ENCODE measurements at regions not wholly inside any gene's neighbourhood (a gene's known extent, or its start where the extent isn't known, plus 50 kb on each side); places are given as distances from the start of the nearest gene placed in this dataset.
"Not testable (repeated sequence)": the region's sequence is repeated elsewhere in the genome, so short reads cannot be mapped to it uniquely, and the experiment has no call there.

DNA sequence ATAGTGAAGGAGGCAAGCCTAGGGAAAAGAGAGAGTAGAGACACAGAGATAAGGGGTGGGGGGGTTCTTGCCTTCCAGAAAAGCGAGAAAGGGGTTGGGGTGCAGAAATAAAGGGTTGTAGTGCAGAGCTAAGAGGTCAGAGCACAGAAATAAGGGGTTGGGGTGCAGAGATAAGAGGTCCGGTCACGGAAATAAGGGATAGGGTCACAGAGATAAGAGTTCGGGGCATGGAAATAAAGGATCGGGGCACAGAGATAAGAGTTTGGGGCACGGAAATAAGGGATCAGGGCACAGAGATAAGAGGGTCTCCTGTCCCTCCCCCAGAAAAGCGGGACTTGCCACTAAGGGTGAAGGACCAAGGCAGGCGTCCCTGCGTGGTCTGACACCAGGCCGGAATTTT lies 222.0 kb downstream of the OTOP1 start:
- not testable (repeated sequence) for TF ChIP-seq FOXK2 (IDR thresholded peaks at IDR 0.05); LEF1 (IDR thresholded peaks at IDR 0.05; ENCODE audit: borderline replicate concordance); ELF4 (IDR thresholded peaks at IDR 0.05); ZNF384 (IDR thresholded peaks at IDR 0.05); SUZ12 (IDR thresholded peaks at IDR 0.05); FOXM1 (IDR thresholded peaks at IDR 0.05; ENCODE audit: borderline replicate concordance); ARNT (IDR thresholded peaks at IDR 0.05); TARDBP (IDR thresholded peaks at IDR 0.05); L3MBTL2 (conservative IDR thresholded peaks at IDR 0.05); BHLHE40 (IDR thresholded peaks at IDR 0.05; ENCODE audit: borderline replicate concordance)
- TF ChIP-seq, protein P1, sequence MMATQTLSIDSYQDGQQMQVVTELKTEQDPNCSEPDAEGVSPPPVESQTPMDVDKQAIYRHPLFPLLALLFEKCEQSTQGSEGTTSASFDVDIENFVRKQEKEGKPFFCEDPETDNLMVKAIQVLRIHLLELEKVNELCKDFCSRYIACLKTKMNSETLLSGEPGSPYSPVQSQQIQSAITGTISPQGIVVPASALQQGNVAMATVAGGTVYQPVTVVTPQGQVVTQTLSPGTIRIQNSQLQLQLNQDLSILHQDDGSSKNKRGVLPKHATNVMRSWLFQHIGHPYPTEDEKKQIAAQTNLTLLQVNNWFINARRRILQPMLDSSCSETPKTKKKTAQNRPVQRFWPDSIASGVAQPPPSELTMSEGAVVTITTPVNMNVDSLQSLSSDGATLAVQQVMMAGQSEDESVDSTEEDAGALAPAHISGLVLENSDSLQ (IDR thresholded peaks at IDR 0.05) = not testable (repeated sequence)
